ENCODE measurements at regions not wholly inside any gene's neighbourhood (a gene's known extent, or its start where the extent isn't known, plus 50 kb on each side); places are given as distances from the start of the nearest gene placed in this dataset.

GRCh38 chr17:71453876-71454422 is 666.9 kb upstream of the SOX9 start:
- DNase-seq = no peak
- Histone ChIP-seq H3K36me3 (no peaks in the 10 kb centered on the region), H3K27me3 (no peaks in the 10 kb centered on the region), H3K27ac (no peak overlapping the region), H3K9me3 (no peaks in the 10 kb centered on the region), H3K4me3 (no peak overlapping the region), H3K4me1 (no peaks in the 10 kb centered on the region)
- intact Hi-C loops (cut with DNase I) = no loop called here
- WGBS (ENCODE audit: insufficient coverage, low coverage, low lambda C conversion rate, missing lambda C conversion rate) = 81% methylated on average over 3 of the region's 4 CpGs
- no peak for ATAC-seq
- TF ChIP-seq POLR2A (IDR thresholded peaks at IDR 0.05) = no peak
- TF ChIP-seq, protein P1, sequence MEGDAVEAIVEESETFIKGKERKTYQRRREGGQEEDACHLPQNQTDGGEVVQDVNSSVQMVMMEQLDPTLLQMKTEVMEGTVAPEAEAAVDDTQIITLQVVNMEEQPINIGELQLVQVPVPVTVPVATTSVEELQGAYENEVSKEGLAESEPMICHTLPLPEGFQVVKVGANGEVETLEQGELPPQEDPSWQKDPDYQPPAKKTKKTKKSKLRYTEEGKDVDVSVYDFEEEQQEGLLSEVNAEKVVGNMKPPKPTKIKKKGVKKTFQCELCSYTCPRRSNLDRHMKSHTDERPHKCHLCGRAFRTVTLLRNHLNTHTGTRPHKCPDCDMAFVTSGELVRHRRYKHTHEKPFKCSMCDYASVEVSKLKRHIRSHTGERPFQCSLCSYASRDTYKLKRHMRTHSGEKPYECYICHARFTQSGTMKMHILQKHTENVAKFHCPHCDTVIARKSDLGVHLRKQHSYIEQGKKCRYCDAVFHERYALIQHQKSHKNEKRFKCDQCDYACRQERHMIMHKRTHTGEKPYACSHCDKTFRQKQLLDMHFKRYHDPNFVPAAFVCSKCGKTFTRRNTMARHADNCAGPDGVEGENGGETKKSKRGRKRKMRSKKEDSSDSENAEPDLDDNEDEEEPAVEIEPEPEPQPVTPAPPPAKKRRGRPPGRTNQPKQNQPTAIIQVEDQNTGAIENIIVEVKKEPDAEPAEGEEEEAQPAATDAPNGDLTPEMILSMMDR (IDR thresholded peaks at IDR 0.05) = no peak

GRCh38 chr17:71455219-71455618 is 665.6 kb upstream of the SOX9 start:
- ATAC-seq (no peak), DNase-seq (no peak)
- H3K27ac ChIP-seq = no peak overlapping the region
- TF ChIP-seq POLR2A (IDR thresholded peaks at IDR 0.05) = no peak
- TF ChIP-seq, protein P1 (IDR thresholded peaks at IDR 0.05) = no peak
- H3K36me3 ChIP-seq = no peaks in the 10 kb centered on the region
- no peak overlapping the region for H3K4me3 ChIP-seq
- no peaks in the 10 kb centered on the region for H3K9me3 ChIP-seq
- no peaks in the 10 kb centered on the region for H3K27me3 ChIP-seq
- no peaks in the 10 kb centered on the region for H3K4me1 ChIP-seq
- WGBS (ENCODE audit: insufficient coverage, low coverage, low lambda C conversion rate, missing lambda C conversion rate) = 63% methylated on average over 2 of the region's 2 CpGs
- intact Hi-C loops (cut with DNase I) = no loop called here

- no peaks in the 10 kb centered on the region for H3K4me1 ChIP-seq
- intact Hi-C loops (cut with DNase I) = no loop called here
- TF ChIP-seq POLR2A (IDR thresholded peaks at IDR 0.05) = no peak
- TF ChIP-seq, protein P1 (IDR thresholded peaks at IDR 0.05) = no peak
- H3K36me3 ChIP-seq = no peaks in the 10 kb centered on the region
- no peaks in the 10 kb centered on the region for H3K9me3 ChIP-seq
- ATAC-seq (no peak), DNase-seq (no peak)
- no peak overlapping the region for H3K4me3 ChIP-seq
- H3K27me3 ChIP-seq = no peaks in the 10 kb centered on the region
- 66% methylated on average over 5 of the region's 5 CpGs for WGBS (ENCODE audit: insufficient coverage, low coverage, low lambda C conversion rate, missing lambda C conversion rate)
- H3K27ac ChIP-seq = no peak overlapping the region
Observed at GRCh38 chr17:71458322-71458721, 662.5 kb upstream of the SOX9 start.

DNA sequence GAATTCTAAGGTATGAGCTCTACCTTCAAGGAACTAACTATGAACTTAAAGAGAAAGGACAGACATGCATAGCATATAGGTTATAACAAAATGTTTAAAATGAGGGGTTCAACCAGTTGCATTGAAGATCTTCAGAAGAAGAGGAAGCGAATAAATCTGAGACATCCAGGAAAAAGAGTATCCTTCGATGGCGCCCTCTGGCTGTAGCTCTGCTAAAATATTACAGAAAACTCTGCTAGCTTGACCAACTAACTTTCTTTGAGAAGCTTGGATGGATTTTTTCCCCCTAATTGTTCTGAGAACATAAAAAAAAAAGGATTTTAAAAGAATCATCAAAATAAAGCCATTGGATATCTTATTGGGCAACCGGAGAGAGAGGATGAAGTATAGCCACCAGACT is 659.9 kb upstream of the SOX9 start:
- H3K27me3 ChIP-seq = no peaks in the 10 kb centered on the region
- TF ChIP-seq, protein P1 (IDR thresholded peaks at IDR 0.05) = peak; percentile 45 to 61 (median 52)
- no peak for TF ChIP-seq POLR2A (IDR thresholded peaks at IDR 0.05)
- no peaks in the 10 kb centered on the region for H3K9me3 ChIP-seq
- DNase-seq (peak in 1 of 3 donors; percentile 51), ATAC-seq (peak in 2 of 4 donors; percentile 28 to 33)
- H3K36me3 ChIP-seq = no peaks in the 10 kb centered on the region
- WGBS (ENCODE audit: insufficient coverage, low coverage, low lambda C conversion rate, missing lambda C conversion rate) = 47% methylated on average over 4 of the region's 4 CpGs
- no peak overlapping the region for H3K4me3 ChIP-seq
- H3K4me1 ChIP-seq = no peaks in the 10 kb centered on the region
- intact Hi-C loops (cut with DNase I) = no loop called here
- no peak overlapping the region for H3K27ac ChIP-seq
